HG02623 (cell line): ENCODE measurements at regions not wholly inside any gene's neighbourhood (a gene's known extent, or its start where the extent isn't known, plus 50 kb on each side); places are given as distances from the start of the nearest gene placed in this dataset.
"Not testable (repeated sequence)": the region's sequence is repeated elsewhere in the genome, so short reads cannot be mapped to it uniquely, and the experiment has no call there.

Source experiments
- ATAC-seq: cut with Tn5 transposase; IDR thresholded peaks from one replicate; pipeline ENCODE4 v1.9.1; 2021; ENCODE audit warnings: moderate library complexity; ENCODE audit not compliant: unreplicated experiment

DNA sequence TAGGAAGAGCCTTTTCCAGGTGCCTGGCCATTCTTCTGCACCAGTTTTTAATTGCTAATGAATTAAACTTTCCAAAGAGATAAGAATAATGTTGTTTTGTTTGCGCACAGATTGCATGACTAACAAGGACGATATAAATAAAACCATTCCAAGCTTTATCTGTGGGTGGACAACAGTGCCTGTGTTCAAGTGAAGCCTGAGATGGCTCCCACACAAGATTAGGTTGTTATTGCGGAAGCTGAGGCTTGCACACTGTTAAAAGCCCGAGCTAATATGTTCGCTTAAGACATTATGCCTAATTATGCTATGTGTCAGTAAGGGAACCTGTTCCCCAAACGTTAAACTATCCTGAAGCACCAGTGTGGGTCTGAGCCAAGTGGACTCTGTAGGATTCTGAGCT, 58.5 kb upstream of the NBPF11 start:
- ATAC-seq = not testable (repeated sequence)

DNA sequence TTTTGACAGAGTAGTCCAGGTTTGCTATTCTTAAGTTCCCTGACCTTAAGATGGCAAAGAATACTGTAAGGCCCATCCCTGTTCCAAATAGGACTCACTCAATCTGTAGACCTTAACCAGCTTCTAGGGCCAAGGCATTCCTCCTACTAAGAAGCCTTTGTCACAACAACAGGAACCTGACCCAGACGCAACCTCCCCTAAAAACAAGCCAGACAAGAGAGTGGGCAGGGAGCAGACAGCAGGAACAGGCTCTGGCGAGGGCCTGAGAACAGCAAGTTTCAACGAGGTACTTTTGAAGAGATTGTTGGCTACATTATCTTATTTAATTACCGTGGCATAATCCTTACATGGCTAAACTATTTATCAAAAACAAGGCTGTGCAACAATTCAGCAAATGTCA, 58.1 kb upstream of the NBPF11 start:
- ATAC-seq = not testable (repeated sequence)

DNA sequence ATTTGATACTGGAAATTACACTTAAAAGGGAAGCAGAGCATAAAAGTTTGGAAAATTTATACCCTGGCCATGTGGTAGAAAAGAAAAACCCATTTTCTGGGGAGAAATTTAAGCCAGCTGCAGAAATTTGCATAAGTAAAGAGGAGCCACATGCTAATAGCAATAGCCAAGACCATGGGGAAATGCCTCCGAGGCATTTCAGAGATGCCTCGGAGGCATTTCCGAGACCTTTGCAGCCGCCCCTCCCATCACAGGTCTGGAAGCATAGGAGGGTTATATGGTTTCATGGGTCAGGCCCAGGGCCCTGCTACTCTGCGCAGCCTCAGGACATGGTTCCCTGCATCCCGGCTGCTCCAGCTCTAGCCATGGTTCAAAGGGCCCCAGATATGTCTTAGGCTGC, 49.9 kb upstream of the NBPF11 start:
- ATAC-seq = not testable (repeated sequence)
